ENCODE measurements at regions not wholly inside any gene's neighbourhood (a gene's known extent, or its start where the extent isn't known, plus 50 kb on each side); places are given as distances from the start of the nearest gene placed in this dataset.

DNA sequence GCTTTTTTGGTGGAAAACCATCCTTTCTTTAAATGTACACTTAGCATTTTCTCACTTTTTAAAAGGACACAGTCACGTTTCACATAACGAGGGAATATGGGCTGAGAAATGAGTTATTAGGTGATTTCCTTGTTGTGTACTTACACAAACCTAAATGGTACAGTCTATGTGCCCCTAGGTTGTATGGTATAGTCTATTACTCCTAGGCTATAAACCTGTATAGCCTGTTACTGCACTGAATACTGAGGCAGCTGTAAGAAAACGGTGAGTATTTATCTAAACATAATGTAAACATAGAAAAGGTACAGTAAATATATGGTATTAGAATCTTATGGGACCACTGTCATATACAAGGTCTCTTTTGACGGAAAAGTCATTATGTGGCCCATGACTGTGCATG, 913.5 kb upstream of the GHITM start:
- TF ChIP-seq CTCF (IDR thresholded peaks at IDR 0.05) (no peak), POLR2A (IDR thresholded peaks at IDR 0.05) (no peak)

Measured in thyroid gland (tissue), 4 donors.